GM12873 (cell line): ENCODE measurements at regions not wholly inside any gene's neighbourhood (a gene's known extent, or its start where the extent isn't known, plus 50 kb on each side); places are given as distances from the start of the nearest gene placed in this dataset.

ENCODE experiments used
- TF ChIP-seq, protein P1 (sequence below): IDR thresholded peaks from 2 replicates; pipeline ENCODE4 v1.5.1; 2012; ENCODE audit warnings: low read depth, mild to moderate bottlenecking, moderate library complexity, low read length, control low read depth; ENCODE audit not compliant: insufficient read depth; ENCODE audit errors: missing control alignments

DNA sequence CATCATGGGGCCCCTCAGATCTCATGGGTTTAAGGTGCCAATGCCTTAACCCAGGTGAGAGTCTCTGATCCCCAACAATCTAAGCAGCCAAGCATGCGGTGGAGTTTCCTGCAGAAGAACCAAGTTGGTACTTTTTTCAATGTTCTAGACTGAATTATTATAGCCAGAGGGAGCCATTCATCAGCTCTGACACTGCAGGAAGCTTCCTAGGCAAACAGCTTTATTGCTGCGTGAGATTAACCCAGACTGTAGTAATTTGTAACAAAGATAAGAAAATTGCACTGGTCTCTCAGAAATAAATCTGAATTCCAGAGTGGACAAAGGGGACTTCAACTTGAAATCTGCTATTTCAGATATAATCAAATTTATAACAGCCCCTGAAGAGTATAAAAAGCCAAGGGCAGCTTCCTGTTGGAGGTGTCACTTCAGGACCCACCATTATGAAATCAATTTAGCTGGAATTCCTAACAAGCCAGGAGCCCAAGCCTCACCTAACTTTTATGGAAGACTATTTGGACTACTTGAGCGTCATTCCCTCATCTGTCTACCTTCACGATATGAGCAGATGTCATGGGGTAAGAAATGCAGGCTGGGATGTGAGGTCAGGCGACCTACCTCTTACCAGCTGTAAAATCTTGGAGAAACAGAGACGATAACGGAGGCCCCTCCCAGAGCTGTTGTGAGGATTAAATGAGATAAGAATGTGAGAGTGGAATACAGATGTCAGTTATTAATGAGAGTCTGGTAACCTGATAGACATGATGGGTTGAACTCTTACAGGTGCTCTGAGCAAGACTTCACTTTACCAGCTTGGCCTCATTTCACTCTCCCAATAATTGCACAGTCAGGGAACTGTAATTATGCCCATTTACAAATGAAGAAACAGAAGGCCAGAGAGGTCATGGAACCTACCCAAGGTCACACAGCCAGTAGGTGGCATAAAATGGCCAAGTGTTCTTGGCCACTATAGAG, 135.1 kb downstream of the RRAGC start:
- TF ChIP-seq, protein P1, sequence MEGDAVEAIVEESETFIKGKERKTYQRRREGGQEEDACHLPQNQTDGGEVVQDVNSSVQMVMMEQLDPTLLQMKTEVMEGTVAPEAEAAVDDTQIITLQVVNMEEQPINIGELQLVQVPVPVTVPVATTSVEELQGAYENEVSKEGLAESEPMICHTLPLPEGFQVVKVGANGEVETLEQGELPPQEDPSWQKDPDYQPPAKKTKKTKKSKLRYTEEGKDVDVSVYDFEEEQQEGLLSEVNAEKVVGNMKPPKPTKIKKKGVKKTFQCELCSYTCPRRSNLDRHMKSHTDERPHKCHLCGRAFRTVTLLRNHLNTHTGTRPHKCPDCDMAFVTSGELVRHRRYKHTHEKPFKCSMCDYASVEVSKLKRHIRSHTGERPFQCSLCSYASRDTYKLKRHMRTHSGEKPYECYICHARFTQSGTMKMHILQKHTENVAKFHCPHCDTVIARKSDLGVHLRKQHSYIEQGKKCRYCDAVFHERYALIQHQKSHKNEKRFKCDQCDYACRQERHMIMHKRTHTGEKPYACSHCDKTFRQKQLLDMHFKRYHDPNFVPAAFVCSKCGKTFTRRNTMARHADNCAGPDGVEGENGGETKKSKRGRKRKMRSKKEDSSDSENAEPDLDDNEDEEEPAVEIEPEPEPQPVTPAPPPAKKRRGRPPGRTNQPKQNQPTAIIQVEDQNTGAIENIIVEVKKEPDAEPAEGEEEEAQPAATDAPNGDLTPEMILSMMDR: no peak

- TF ChIP-seq, protein P1: no peak
Observed at GRCh38 chr1:38721816-38722215, 137.8 kb downstream of the RRAGC start.

DNA sequence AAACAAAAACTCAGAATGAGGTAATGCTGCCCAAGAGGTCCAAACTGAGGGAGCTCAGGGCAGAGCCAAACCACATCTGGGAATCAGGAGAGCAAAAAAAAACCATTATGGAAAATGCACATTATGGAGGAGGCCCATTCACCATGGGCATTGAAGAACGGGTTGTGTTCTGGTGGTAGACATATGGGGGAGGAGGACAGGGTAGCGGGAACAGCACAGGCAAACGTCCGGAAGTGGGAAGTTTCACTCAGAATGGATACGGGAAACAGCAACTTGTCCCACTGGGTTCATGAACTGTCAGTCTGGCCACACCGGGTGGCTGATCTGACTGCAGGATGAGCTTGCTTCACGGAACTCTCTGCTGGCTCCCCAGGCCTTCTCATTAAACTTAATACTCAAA, 139.7 kb downstream of the RRAGC start:
- TF ChIP-seq, protein P1: no peak

GRCh38 chr1:38718031-38718430, 141.5 kb downstream of the RRAGC start:
- TF ChIP-seq, protein P1: no peak

- TF ChIP-seq, protein P1: no peak
Observed at GRCh38 chr1:38716229-38716628, 143.3 kb downstream of the RRAGC start.

DNA sequence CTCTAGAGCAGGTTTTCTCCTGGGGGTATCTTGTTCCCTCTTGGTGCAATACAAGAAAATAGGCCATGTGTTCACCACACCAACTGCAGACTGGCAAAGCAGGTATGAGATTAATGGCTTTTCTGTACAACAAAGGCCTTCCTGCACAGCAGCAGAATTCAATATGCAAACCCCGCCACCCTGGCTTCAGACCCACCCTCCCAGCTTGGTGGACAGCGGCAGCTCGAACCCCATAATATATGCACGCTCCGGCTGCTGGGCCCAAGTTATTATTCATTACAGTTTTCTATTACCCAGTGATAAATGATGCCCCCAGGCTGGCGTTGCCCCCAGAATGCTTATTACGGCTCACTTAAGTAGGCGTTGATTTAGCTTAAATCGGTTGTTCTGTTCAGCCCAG, 144.2 kb downstream of the RRAGC start:
- TF ChIP-seq, protein P1: no peak

DNA sequence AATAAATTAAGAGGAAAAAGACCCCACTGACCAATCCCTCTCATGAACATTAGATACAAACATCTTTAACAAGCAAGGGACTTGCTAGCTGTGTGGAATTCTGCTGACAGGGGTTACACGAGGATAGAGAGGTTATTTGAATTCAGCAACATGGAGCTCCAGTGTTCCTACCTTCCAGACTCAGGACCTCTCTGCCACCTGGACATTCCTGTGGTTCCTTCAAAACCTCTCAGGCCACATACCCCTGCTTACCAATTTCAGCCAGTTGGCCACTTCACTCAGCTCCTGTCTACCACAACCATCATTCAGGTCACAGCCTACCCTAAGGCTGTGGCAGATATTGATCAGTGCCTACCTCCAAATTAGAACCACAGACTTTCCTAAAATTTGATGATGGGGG, 147.5 kb downstream of the RRAGC start:
- TF ChIP-seq, protein P1: no peak
